Thyroid gland (tissue), 4 donors: ENCODE measurements at regions not wholly inside any gene's neighbourhood (a gene's known extent, or its start where the extent isn't known, plus 50 kb on each side); places are given as distances from the start of the nearest gene placed in this dataset.

ENCODE experiments used
- POLR2A ChIP-seq, 2 donors: fragments of 450-650 bp; IDR thresholded peaks; one replicate each; pipeline ENCODE4 v1.6.1; 2017; ENCODE audit warnings: antibody characterized with exemption in 2 of 2, mild to moderate bottlenecking in 2 of 2, moderate library complexity in 1 of 2
- TF ChIP-seq, protein P1 (sequence below), 6 experiments: fragments of 200-600 bp in 3 of 6; fragments of 450-650 bp in 3 of 6; sonication (generic) in 3 of 6; IDR thresholded peaks; one replicate each; pipeline ENCODE4 v1.5.1; 2016 to 2019; ENCODE audit warnings: antibody characterized with exemption in 6 of 6, mild to moderate bottlenecking in 2 of 6, inconsistent platforms in 1 of 6, moderate library complexity in 1 of 6

DNA sequence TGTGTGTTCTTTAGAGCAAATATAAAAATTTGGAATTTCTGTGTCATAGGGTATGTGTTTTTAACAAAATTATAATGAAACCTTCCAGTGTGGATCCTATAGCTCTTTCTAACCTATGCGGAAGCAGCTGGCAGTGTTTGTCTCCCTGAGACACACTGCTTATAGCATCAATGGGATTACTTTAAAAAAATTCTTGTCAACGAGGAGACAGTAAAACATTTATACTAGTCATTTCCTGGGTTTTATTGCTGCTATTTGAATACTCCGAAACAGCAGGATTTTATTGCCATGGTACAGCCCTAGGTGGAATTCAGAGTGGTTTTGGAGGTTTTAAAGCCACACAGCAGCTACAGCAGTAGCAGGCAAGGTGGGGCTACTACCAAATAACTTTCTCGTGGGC is 145.1 kb upstream of the IL1RAPL2 start:
- TF ChIP-seq, protein P1, sequence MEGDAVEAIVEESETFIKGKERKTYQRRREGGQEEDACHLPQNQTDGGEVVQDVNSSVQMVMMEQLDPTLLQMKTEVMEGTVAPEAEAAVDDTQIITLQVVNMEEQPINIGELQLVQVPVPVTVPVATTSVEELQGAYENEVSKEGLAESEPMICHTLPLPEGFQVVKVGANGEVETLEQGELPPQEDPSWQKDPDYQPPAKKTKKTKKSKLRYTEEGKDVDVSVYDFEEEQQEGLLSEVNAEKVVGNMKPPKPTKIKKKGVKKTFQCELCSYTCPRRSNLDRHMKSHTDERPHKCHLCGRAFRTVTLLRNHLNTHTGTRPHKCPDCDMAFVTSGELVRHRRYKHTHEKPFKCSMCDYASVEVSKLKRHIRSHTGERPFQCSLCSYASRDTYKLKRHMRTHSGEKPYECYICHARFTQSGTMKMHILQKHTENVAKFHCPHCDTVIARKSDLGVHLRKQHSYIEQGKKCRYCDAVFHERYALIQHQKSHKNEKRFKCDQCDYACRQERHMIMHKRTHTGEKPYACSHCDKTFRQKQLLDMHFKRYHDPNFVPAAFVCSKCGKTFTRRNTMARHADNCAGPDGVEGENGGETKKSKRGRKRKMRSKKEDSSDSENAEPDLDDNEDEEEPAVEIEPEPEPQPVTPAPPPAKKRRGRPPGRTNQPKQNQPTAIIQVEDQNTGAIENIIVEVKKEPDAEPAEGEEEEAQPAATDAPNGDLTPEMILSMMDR (IDR thresholded peaks at IDR 0.05): no peak
- no peak for TF ChIP-seq POLR2A (IDR thresholded peaks at IDR 0.05)
